ENCODE measurements at regions not wholly inside any gene's neighbourhood (a gene's known extent, or its start where the extent isn't known, plus 50 kb on each side); places are given as distances from the start of the nearest gene placed in this dataset.

DNA sequence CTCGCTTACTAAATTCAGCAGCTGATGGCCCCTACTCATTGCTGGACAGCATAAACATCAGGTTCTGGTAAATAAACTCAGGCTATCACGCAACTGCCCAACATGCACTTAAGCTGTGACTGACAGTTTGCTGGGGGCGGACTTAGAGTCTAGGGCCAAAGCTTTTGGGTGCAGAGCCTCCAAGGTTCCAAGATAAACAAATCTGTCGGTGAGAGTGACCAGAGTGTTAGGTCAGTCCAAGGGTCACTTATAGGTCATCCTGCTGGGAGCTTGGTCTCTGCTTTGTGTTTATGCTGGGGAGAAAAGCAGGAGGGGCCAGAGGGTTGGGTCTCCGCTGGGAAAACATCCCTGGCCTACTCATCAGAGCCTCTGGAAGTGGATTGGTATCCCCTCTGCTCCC lies 188.6 kb upstream of the GATA6 start (continued):
- TF ChIP-seq ZNF570 (CRISPR knock-in tag; IDR thresholded peaks at IDR 0.05; ENCODE audit: borderline replicate concordance) (no peak), RCOR2 (CRISPR knock-in tag; IDR thresholded peaks at IDR 0.05) (no peak), ZFX (CRISPR knock-in tag; IDR thresholded peaks at IDR 0.05; ENCODE audit: low read depth) (peak; percentile 65; the same call in 1 of the 2 replicates), ZNF143 (CRISPR knock-in tag; IDR thresholded peaks at IDR 0.05) (no peak), ZNF550 (CRISPR knock-in tag; IDR thresholded peaks at IDR 0.05; ENCODE audit: borderline replicate concordance) (no peak), SOX5 (CRISPR knock-in tag; IDR thresholded peaks at IDR 0.05; ENCODE audit: borderline replicate concordance) (peak; percentile 83), NR2F6 (IDR thresholded peaks at IDR 0.05) (peak; percentile 94), NR2F6 (CRISPR knock-in tag; IDR thresholded peaks at IDR 0.05) (peak; percentile 98), ARNTL (CRISPR knock-in tag; IDR thresholded peaks at IDR 0.05) (no peak), MTA1 (CRISPR knock-in tag; IDR thresholded peaks at IDR 0.05; ENCODE audit: borderline replicate concordance) (peak; percentile 54; the same call in 1 of the 2 replicates), ARID2 (CRISPR knock-in tag; IDR thresholded peaks at IDR 0.05; ENCODE audit: borderline replicate concordance) (no peak), ZNF3 (CRISPR knock-in tag; IDR thresholded peaks at IDR 0.05) (no peak), HNRNPL (IDR thresholded peaks at IDR 0.05; ENCODE audit: low read depth, low read length) (no peak), TBP (CRISPR knock-in tag; IDR thresholded peaks at IDR 0.05) (no peak), ZMYM4 (CRISPR knock-in tag; IDR thresholded peaks at IDR 0.05) (peak; percentile 67; the same call in 1 of the 2 replicates), BRCA1 (CRISPR knock-in tag; IDR thresholded peaks at IDR 0.05) (no peak), ZNF720 (CRISPR knock-in tag; IDR thresholded peaks at IDR 0.05) (no peak), ZNF746 (CRISPR knock-in tag; IDR thresholded peaks at IDR 0.05) (peak; percentile 31; the same call in 1 of the 2 replicates), TBX3 (IDR thresholded peaks at IDR 0.05; ENCODE audit: borderline replicate concordance) (peak; percentile 73; the same call in 1 of the 2 replicates)
- TF ChIP-seq, protein P1, sequence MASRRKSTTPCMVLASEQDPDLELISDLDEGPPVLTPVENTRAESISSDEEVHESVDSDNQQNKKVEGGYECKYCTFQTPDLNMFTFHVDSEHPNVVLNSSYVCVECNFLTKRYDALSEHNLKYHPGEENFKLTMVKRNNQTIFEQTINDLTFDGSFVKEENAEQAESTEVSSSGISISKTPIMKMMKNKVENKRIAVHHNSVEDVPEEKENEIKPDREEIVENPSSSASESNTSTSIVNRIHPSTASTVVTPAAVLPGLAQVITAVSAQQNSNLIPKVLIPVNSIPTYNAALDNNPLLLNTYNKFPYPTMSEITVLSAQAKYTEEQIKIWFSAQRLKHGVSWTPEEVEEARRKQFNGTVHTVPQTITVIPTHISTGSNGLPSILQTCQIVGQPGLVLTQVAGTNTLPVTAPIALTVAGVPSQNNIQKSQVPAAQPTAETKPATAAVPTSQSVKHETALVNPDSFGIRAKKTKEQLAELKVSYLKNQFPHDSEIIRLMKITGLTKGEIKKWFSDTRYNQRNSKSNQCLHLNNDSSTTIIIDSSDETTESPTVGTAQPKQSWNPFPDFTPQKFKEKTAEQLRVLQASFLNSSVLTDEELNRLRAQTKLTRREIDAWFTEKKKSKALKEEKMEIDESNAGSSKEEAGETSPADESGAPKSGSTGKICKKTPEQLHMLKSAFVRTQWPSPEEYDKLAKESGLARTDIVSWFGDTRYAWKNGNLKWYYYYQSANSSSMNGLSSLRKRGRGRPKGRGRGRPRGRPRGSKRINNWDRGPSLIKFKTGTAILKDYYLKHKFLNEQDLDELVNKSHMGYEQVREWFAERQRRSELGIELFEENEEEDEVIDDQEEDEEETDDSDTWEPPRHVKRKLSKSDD (CRISPR knock-in tag; IDR thresholded peaks at IDR 0.05; ENCODE audit: low read depth): peak; percentile 45; the same call in 1 of the 2 replicates
- TF ChIP-seq, protein P2, sequence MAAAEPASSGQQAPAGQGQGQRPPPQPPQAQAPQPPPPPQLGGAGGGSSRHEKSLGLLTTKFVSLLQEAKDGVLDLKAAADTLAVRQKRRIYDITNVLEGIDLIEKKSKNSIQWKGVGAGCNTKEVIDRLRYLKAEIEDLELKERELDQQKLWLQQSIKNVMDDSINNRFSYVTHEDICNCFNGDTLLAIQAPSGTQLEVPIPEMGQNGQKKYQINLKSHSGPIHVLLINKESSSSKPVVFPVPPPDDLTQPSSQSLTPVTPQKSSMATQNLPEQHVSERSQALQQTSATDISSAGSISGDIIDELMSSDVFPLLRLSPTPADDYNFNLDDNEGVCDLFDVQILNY (CRISPR knock-in tag; conservative IDR thresholded peaks at IDR 0.05): no peak
- TF ChIP-seq, protein P3, sequence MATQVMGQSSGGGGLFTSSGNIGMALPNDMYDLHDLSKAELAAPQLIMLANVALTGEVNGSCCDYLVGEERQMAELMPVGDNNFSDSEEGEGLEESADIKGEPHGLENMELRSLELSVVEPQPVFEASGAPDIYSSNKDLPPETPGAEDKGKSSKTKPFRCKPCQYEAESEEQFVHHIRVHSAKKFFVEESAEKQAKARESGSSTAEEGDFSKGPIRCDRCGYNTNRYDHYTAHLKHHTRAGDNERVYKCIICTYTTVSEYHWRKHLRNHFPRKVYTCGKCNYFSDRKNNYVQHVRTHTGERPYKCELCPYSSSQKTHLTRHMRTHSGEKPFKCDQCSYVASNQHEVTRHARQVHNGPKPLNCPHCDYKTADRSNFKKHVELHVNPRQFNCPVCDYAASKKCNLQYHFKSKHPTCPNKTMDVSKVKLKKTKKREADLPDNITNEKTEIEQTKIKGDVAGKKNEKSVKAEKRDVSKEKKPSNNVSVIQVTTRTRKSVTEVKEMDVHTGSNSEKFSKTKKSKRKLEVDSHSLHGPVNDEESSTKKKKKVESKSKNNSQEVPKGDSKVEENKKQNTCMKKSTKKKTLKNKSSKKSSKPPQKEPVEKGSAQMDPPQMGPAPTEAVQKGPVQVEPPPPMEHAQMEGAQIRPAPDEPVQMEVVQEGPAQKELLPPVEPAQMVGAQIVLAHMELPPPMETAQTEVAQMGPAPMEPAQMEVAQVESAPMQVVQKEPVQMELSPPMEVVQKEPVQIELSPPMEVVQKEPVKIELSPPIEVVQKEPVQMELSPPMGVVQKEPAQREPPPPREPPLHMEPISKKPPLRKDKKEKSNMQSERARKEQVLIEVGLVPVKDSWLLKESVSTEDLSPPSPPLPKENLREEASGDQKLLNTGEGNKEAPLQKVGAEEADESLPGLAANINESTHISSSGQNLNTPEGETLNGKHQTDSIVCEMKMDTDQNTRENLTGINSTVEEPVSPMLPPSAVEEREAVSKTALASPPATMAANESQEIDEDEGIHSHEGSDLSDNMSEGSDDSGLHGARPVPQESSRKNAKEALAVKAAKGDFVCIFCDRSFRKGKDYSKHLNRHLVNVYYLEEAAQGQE (IDR thresholded peaks at IDR 0.05; ENCODE audit: borderline replicate concordance in 1 of 2, low read depth in 1 of 2, low read length in 2 of 2): peak in 1 of 2 experiments; percentile 14; a peak in 1 of 4 replicates
- TF ChIP-seq, protein P4, sequence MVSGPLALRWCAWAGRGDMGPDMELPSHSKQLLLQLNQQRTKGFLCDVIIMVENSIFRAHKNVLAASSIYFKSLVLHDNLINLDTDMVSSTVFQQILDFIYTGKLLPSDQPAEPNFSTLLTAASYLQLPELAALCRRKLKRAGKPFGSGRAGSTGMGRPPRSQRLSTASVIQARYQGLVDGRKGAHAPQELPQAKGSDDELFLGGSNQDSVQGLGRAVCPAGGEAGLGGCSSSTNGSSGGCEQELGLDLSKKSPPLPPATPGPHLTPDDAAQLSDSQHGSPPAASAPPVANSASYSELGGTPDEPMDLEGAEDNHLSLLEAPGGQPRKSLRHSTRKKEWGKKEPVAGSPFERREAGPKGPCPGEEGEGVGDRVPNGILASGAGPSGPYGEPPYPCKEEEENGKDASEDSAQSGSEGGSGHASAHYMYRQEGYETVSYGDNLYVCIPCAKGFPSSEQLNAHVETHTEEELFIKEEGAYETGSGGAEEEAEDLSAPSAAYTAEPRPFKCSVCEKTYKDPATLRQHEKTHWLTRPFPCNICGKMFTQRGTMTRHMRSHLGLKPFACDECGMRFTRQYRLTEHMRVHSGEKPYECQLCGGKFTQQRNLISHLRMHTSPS (CRISPR knock-in tag; IDR thresholded peaks at IDR 0.05; ENCODE audit: low read depth): no peak
